GM12878 (cell line): ENCODE measurements at regions not wholly inside any gene's neighbourhood (a gene's known extent, or its start where the extent isn't known, plus 50 kb on each side); places are given as distances from the start of the nearest gene placed in this dataset.

ENCODE experiments used
- ATAC-seq: fragments of 200-7000 bp; cut with Tn5 transposase; 3 replicates; pipeline ENCODE4 v1.9.1; 2020; ENCODE audit warnings: mild to moderate bottlenecking, moderate library complexity
- BruUV-seq: library from RNA; stranded (reverse); fragments of 400-500 nt; replicated peaks from 2 replicates; lab custom pipeline; 2021; lab: Mats Ljungman, UMichigan
- CTCF ChIA-PET: fragments of 300-600 bp; sonication (Branson Sonifier 250); formaldehyde crosslinking; extraction: SDS; loops from one replicate; lab custom pipeline; 2021; ENCODE audit warnings: inconsistent platforms; lab: Yijun Ruan, JAX
- POLR2A ChIA-PET: fragments of 350-600 bp; formaldehyde crosslinking; extraction: SDS; loops from one replicate; lab custom pipeline; 2021; ENCODE audit warnings: inconsistent platforms; lab: Charles Lee
- RAD21 ChIA-PET: fragments of 300-600 bp; sonication (Branson Sonifier 250); formaldehyde crosslinking; loops from one replicate; lab custom pipeline; 2023; ENCODE audit warnings: antibody characterized with exemption; ENCODE audit not compliant: unreplicated experiment; lab: Charles Lee
- SMC1A ChIA-PET: fragments of 300-600 bp; sonication (Branson Sonifier 250); formaldehyde crosslinking; loops from one replicate; lab custom pipeline; 2023; ENCODE audit not compliant: unreplicated experiment, uncharacterized antibody; lab: Charles Lee
- DNase-seq: peaks from one replicate; pipeline ENCODE4 v3.0.0-alpha.2; 2011; ENCODE audit warnings: low read depth, low spot score
- FAIRE-seq: peaks from 3 replicates; lab custom pipeline; 2011; peaks lifted over from hg19 to GRCh38; lab: Jason Lieb, UNC
- H2AFZ ChIP-seq: 2 replicates; pipeline ENCODE4 v1.6.0; 2011; ENCODE audit warnings: low read depth, low read length, control low read depth; ENCODE audit not compliant: control insufficient read depth
- H3K27ac ChIP-seq: 2 replicates; pipeline ENCODE4 v1.5.1; 2011; ENCODE audit warnings: control low read depth; ENCODE audit not compliant: control insufficient read depth, insufficient read depth
- H3K27me3 ChIP-seq, 2 experiments: replicated peaks in 1 of 2; 2 replicates each; pipeline versions ENCODE4 v1.6.0 to v1.6.1; 2011; ENCODE audit warnings: low read length in 1 of 2; ENCODE audit not compliant: control insufficient read depth in 2 of 2, insufficient read depth in 2 of 2
- H3K36me3 ChIP-seq, 2 experiments: 2 replicates each; pipeline ENCODE4 v1.5.1; 2011; ENCODE audit warnings: low read length in 1 of 2; ENCODE audit not compliant: control insufficient read depth in 2 of 2, insufficient read depth in 2 of 2
- H3K4me1 ChIP-seq: 2 replicates; pipeline ENCODE4 v1.6.1; 2011; ENCODE audit warnings: mild to moderate bottlenecking, low read length, moderate library complexity, mixed read lengths; ENCODE audit not compliant: control insufficient read depth, insufficient read depth
- H3K4me2 ChIP-seq: 2 replicates; pipeline ENCODE4 v1.6.0; 2011; ENCODE audit warnings: control low read depth; ENCODE audit not compliant: control insufficient read depth, insufficient read depth
- H3K4me3 ChIP-seq: fragments of 200-600 bp; sonication (generic); 2 replicates; pipeline ENCODE4 v1.5.1; 2016
- H3K79me2 ChIP-seq: 2 replicates; pipeline ENCODE4 v1.6.0; 2011; ENCODE audit warnings: low read length; ENCODE audit not compliant: control insufficient read depth, insufficient read depth
- H3K9ac ChIP-seq: 2 replicates; pipeline ENCODE4 v1.8.0; 2011; ENCODE audit warnings: low read length, control low read depth, mixed read lengths; ENCODE audit not compliant: control insufficient read depth, insufficient read depth
- H3K9me3 ChIP-seq: replicated peaks from 3 replicates; pipeline ENCODE4 v1.5.1; 2011; ENCODE audit warnings: mild to moderate bottlenecking, low read length; ENCODE audit not compliant: control insufficient read depth, insufficient read depth
- H4K20me1 ChIP-seq: 2 replicates; pipeline ENCODE4 v1.6.0; 2011; ENCODE audit not compliant: control insufficient read depth, insufficient read depth
- CEBPB ChIP-seq, 2 experiments: fragments of 150-350 bp in 1 of 2; IDR thresholded peaks; 2 replicates each; pipeline ENCODE4 v1.6.1; 2012 to 2014; ENCODE audit warnings: low read depth in 2 of 2, low read length in 2 of 2, borderline replicate concordance in 1 of 2, inconsistent platforms in 1 of 2
- DPF2 ChIP-seq: fragments of 450-650 bp; IDR thresholded peaks from 2 replicates; pipeline ENCODE4 v1.6.1; 2017; ENCODE audit warnings: mild to moderate bottlenecking
- KAT2A ChIP-seq: conservative IDR thresholded peaks from 2 replicates; pipeline ENCODE4 v1.6.1; 2011; ENCODE audit warnings: low read depth, low read length; ENCODE audit not compliant: control insufficient read depth
- NR2C1 ChIP-seq: fragments of 450-650 bp; IDR thresholded peaks from 2 replicates; pipeline ENCODE4 v1.6.1; 2017; ENCODE audit warnings: antibody characterized with exemption, mild to moderate bottlenecking, moderate library complexity
- POLR2A ChIP-seq: IDR thresholded peaks from 2 replicates; pipeline ENCODE4 v1.6.1; 2011; ENCODE audit warnings: low read depth, mild to moderate bottlenecking, low read length
- POLR2AphosphoS5 ChIP-seq: IDR thresholded peaks from 2 replicates; pipeline ENCODE4 v1.6.1; 2011; ENCODE audit warnings: mild to moderate bottlenecking, low read length, inconsistent platforms
- RELA ChIP-seq: fragments of 450-650 bp; IDR thresholded peaks from 2 replicates; pipeline ENCODE4 v1.8.0; 2014; ENCODE audit warnings: borderline replicate concordance; ENCODE audit not compliant: partially characterized antibody
- SUPT20H ChIP-seq: IDR thresholded peaks from 2 replicates; pipeline ENCODE4 v1.6.1; 2011; ENCODE audit warnings: low read depth, mild to moderate bottlenecking, low read length, moderate library complexity, borderline replicate concordance; ENCODE audit not compliant: control insufficient read depth
- TCF7 ChIP-seq: IDR thresholded peaks from 2 replicates; pipeline ENCODE4 v1.6.1; 2014; ENCODE audit warnings: antibody characterized with exemption, borderline replicate concordance
- ZNF24 ChIP-seq: fragments of 450-650 bp; IDR thresholded peaks from 2 replicates; pipeline ENCODE4 v1.6.1; 2017; ENCODE audit warnings: antibody characterized with exemption, mild to moderate bottlenecking
- WGBS: methylation state at CpG from one replicate; pipeline ENCODE4 v1.1.6; 2016; ENCODE audit warnings: low lambda C conversion rate; ENCODE audit not compliant: insufficient replicate concordance, insufficient coverage; ENCODE audit errors: missing lambda C conversion rate; 5-methylcytosine and 5-hydroxymethylcytosine counted together
- in situ Hi-C: fragments of 300-500 bp; cut with MboI; formaldehyde crosslinking; loops from 9 replicates; pipeline ENCODE4 v1.14.3; 2018; ENCODE audit warnings: mixed read lengths
- intact Hi-C: fragments of 100-400 bp; cut with micrococcal nuclease; formaldehyde crosslinking; loops from one replicate; pipeline ENCODE4 v1.14.2; 2022; ENCODE audit not compliant: unreplicated experiment
- TF ChIP-seq, protein P1 (sequence below): IDR thresholded peaks from 2 replicates; pipeline ENCODE4 v1.6.1; 2011; ENCODE audit warnings: borderline replicate concordance, low read depth, mild to moderate bottlenecking, moderate library complexity, low read length; ENCODE audit not compliant: insufficient read depth, poor library complexity, severe bottlenecking
- TF ChIP-seq, protein P2 (sequence below): IDR thresholded peaks from 2 replicates; pipeline ENCODE4 v1.6.1; 2011; ENCODE audit warnings: low read depth, low read length, improper control_type of control experiment, borderline replicate concordance
- TF ChIP-seq, protein P3 (sequence below): fragments of 450-650 bp; formaldehyde crosslinking; IDR thresholded peaks from 2 replicates; pipeline ENCODE4 v1.4.0; 2022; ENCODE audit warnings: mild to moderate bottlenecking, moderate library complexity
- TF ChIP-seq, protein P4 (sequence below): fragments of 450-650 bp; IDR thresholded peaks from 2 replicates; pipeline ENCODE4 v1.6.1; 2017; ENCODE audit warnings: mild to moderate bottlenecking, low read depth, inconsistent platforms; ENCODE audit not compliant: poor library complexity, severe bottlenecking

DNA sequence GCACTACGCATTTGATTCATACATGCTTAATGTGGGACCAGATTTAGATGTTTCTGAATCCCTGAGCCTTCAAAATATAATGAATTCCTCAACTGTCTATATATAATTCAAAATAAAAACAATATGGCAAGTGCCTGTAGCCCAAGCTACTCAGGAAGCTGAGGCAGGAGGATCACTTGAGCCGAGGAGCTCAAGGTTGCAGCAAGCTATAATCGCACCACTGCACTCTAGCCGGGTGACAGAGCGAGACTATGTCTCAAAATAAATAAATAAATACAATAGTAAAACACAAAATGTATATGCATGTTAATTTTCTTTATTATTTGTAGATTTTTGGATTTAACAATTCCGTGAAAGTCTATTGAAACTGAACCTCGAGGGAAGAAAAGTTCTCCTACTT lies 50.6 kb upstream of the IRX6 start (continued):
- TF ChIP-seq POLR2AphosphoS5 = no peak

DNA sequence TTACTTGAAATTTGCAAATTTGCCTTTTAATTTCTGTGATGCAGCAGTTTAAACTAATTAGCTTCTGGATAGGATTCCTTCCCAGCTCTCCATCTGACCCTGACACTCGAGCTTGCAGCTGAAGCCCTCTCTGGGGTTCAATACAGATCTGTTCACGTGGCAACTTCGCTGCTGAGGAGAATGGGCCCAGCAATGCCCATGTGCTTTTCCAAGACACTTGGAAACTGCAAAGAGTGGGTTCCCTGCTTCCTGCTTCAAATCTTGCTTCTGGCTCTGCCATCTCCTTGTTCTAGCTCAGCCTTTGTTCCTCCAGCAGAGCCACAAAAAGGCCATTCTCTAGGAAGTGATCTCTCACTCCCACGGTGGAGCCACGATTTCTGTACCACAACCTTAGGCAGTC lies 50.0 kb upstream of the IRX6 start:
- Histone ChIP-seq H3K9me3 (no peaks in the 10 kb centered on the region), H3K9ac (no peak overlapping the region), H3K4me2 (no peak overlapping the region), H3K79me2 (no peaks in the 10 kb centered on the region), H3K4me3 (no peak overlapping the region), H3K4me1 (no peaks in the 10 kb centered on the region), H3K27me3 (no peaks in the 10 kb centered on the region), H4K20me1 (no peaks in the 10 kb centered on the region), H3K27ac (no peak overlapping the region), H2AFZ (no peak overlapping the region), H3K36me3 (no peaks in the 10 kb centered on the region)
- POLR2A ChIA-PET = no interaction called here
- FAIRE-seq (no peak), ATAC-seq (no peak), DNase-seq (no peak)
- 21% methylated on average over 5 of the region's 5 CpGs for WGBS
- SMC1A ChIA-PET = interaction anchor here (1.6 kb wide), 1 partner anchor 17 kb away, joined by 4 read pairs; no protein-coding TSS in a partner anchor
- BruUV-seq = no TSS peak
- CTCF ChIA-PET = no interaction called here
- RAD21 ChIA-PET = no interaction called here
- intact Hi-C loops (no loop called here), in situ Hi-C loops (loop anchor here (25.0 kb wide), 1 partner anchor 1712 kb away; no protein-coding TSS in a partner anchor)
- TF ChIP-seq POLR2A (no peak), SUPT20H (no peak), CEBPB (IDR thresholded peaks at IDR 0.05; ENCODE audit: borderline replicate concordance in 1 of 2, low read depth in 2 of 2, low read length in 2 of 2) (no peak), DPF2 (no peak), RELA (no peak), KAT2A (no peak), NR2C1 (no peak), ZNF24 (no peak), TCF7 (no peak)
- TF ChIP-seq, protein P1, sequence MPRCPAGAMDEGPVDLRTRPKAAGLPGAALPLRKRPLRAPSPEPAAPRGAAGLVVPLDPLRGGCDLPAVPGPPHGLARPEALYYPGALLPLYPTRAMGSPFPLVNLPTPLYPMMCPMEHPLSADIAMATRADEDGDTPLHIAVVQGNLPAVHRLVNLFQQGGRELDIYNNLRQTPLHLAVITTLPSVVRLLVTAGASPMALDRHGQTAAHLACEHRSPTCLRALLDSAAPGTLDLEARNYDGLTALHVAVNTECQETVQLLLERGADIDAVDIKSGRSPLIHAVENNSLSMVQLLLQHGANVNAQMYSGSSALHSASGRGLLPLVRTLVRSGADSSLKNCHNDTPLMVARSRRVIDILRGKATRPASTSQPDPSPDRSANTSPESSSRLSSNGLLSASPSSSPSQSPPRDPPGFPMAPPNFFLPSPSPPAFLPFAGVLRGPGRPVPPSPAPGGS = no peak
- TF ChIP-seq, protein P2, sequence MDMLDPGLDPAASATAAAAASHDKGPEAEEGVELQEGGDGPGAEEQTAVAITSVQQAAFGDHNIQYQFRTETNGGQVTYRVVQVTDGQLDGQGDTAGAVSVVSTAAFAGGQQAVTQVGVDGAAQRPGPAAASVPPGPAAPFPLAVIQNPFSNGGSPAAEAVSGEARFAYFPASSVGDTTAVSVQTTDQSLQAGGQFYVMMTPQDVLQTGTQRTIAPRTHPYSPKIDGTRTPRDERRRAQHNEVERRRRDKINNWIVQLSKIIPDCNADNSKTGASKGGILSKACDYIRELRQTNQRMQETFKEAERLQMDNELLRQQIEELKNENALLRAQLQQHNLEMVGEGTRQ = no peak
- TF ChIP-seq, protein P3, sequence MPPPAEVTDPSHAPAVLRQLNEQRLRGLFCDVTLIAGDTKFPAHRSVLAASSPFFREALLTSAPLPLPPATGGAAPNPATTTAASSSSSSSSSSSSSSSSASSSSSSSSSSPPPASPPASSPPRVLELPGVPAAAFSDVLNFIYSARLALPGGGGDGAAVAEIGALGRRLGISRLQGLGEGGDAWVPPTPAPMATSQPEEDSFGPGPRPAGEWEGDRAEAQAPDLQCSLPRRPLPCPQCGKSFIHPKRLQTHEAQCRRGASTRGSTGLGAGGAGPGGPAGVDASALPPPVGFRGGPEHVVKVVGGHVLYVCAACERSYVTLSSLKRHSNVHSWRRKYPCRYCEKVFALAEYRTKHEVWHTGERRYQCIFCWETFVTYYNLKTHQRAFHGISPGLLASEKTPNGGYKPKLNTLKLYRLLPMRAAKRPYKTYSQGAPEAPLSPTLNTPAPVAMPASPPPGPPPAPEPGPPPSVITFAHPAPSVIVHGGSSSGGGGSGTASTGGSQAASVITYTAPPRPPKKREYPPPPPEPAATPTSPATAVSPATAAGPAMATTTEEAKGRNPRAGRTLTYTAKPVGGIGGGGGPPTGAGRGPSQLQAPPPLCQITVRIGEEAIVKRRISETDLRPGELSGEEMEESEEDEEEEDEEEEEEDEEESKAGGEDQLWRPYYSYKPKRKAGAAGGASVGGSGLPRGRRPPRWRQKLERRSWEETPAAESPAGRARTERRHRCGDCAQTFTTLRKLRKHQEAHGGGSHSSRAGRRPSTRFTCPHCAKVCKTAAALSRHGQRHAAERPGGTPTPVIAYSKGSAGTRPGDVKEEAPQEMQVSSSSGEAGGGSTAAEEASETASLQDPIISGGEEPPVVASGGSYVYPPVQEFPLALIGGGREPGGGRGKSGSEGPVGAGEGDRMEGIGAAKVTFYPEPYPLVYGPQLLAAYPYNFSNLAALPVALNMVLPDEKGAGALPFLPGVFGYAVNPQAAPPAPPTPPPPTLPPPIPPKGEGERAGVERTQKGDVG (CRISPR knock-in tag) = no peak
- TF ChIP-seq, protein P4, sequence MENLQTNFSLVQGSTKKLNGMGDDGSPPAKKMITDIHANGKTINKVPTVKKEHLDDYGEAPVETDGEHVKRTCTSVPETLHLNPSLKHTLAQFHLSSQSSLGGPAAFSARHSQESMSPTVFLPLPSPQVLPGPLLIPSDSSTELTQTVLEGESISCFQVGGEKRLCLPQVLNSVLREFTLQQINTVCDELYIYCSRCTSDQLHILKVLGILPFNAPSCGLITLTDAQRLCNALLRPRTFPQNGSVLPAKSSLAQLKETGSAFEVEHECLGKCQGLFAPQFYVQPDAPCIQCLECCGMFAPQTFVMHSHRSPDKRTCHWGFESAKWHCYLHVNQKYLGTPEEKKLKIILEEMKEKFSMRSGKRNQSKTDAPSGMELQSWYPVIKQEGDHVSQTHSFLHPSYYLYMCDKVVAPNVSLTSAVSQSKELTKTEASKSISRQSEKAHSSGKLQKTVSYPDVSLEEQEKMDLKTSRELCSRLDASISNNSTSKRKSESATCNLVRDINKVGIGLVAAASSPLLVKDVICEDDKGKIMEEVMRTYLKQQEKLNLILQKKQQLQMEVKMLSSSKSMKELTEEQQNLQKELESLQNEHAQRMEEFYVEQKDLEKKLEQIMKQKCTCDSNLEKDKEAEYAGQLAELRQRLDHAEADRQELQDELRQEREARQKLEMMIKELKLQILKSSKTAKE = no peak
